CD14-positive monocyte (primary cell): ENCODE measurements at regions not wholly inside any gene's neighbourhood (a gene's known extent, or its start where the extent isn't known, plus 50 kb on each side); places are given as distances from the start of the nearest gene placed in this dataset.

Experiments used
- DNase-seq, 3 donors: peaks; one replicate each; pipeline ENCODE4 v3.0.0-alpha.2; 2011 to 2022
- H2AFZ ChIP-seq: 2 replicates; pipeline ENCODE4 v1.6.0; 2012; ENCODE audit warnings: mild to moderate bottlenecking, low read depth, low read length, inconsistent platforms; ENCODE audit not compliant: insufficient read depth, poor library complexity, severe bottlenecking
- H3K27ac ChIP-seq, 2 donors: 1 replicate in 1 of 2; 2 replicates in 1 of 2; pipeline ENCODE4 v1.5.1; 2012 to 2013; ENCODE audit warnings: low read length in 2 of 2, control low read depth in 1 of 2, inconsistent platforms in 1 of 2, low read depth in 1 of 2, mild to moderate bottlenecking in 1 of 2
- H3K27me3 ChIP-seq, 2 donors: one replicate each; pipeline versions ENCODE4 v1.6.0 to v1.6.1; 2011 to 2013; ENCODE audit warnings: low read length in 2 of 2; ENCODE audit not compliant: control insufficient read depth in 2 of 2, insufficient read depth in 2 of 2
- H3K36me3 ChIP-seq, 2 donors: replicated peaks in 1 of 2; 1 replicate in 1 of 2; 2 replicates in 1 of 2; pipeline versions ENCODE4 v1.5.1 to v1.6.1; 2012 to 2013; ENCODE audit warnings: low read length in 2 of 2, control low read depth in 1 of 2, inconsistent platforms in 1 of 2, mild to moderate bottlenecking in 1 of 2; ENCODE audit not compliant: insufficient read depth in 2 of 2, control insufficient read depth in 1 of 2
- H3K4me1 ChIP-seq, 2 donors: 1 replicate in 1 of 2; 2 replicates in 1 of 2; pipeline versions ENCODE4 v1.5.1 to v1.6.1; 2012 to 2013; ENCODE audit warnings: low read length in 2 of 2, control low read depth in 1 of 2, inconsistent platforms in 1 of 2, mild to moderate bottlenecking in 1 of 2, moderate library complexity in 1 of 2; ENCODE audit not compliant: insufficient read depth in 2 of 2, control insufficient read depth in 1 of 2
- H3K4me2 ChIP-seq: replicated peaks from 2 replicates; pipeline ENCODE3; 2012; ENCODE audit warnings: low read length, moderate library complexity, mild to moderate bottlenecking; ENCODE audit not compliant: poor library complexity, severe bottlenecking; ENCODE audit errors: extremely low read depth
- H3K4me3 ChIP-seq, 3 experiments: fragments of 200-600 bp in 1 of 3; sonication (generic) in 1 of 3; replicated peaks in 1 of 3; 1 replicate in 2 of 3; 2 replicates in 1 of 3; pipeline ENCODE4 v1.5.1; 2011 to 2013; ENCODE audit warnings: low read length in 3 of 3, mild to moderate bottlenecking in 3 of 3, control low read depth in 2 of 3, low read depth in 2 of 3, inconsistent platforms in 1 of 3, moderate library complexity in 1 of 3
- H3K79me2 ChIP-seq: 2 replicates; pipeline ENCODE4 v1.6.0; 2012; ENCODE audit warnings: mild to moderate bottlenecking, control low read depth, inconsistent platforms, low read length, moderate library complexity; ENCODE audit not compliant: insufficient read depth
- H3K9ac ChIP-seq: 2 replicates; pipeline ENCODE4 v1.6.0; 2017; ENCODE audit warnings: low read length, mild to moderate bottlenecking; ENCODE audit not compliant: insufficient read depth, poor library complexity, severe bottlenecking
- H3K9me3 ChIP-seq, 2 donors: replicated peaks in 1 of 2; 1 replicate in 1 of 2; 2 replicates in 1 of 2; pipeline versions ENCODE4 v1.5.1 to v1.6.1; 2012 to 2013; ENCODE audit warnings: low read length in 2 of 2, control low read depth in 1 of 2; ENCODE audit not compliant: control insufficient read depth in 1 of 2, insufficient read depth in 1 of 2
- H4K20me1 ChIP-seq: 2 replicates; pipeline ENCODE4 v1.6.0; 2012; ENCODE audit warnings: mild to moderate bottlenecking, low read length, control low read depth, moderate library complexity; ENCODE audit not compliant: insufficient read depth
- H3K27ac Mint-ChIP-seq, 7 donors: one replicate each; pipeline ENCODE4 v1.8.0; 2020; ENCODE audit warnings: mild to moderate bottlenecking in 7 of 7, mixed read lengths in 7 of 7, moderate library complexity in 6 of 7, inconsistent platforms in 2 of 7
- H3K27me3 Mint-ChIP-seq, 3 donors: one replicate each; pipeline ENCODE4 v1.8.0; 2021 to 2022; ENCODE audit warnings: low read depth in 3 of 3, mild to moderate bottlenecking in 3 of 3, mixed read lengths in 3 of 3, moderate library complexity in 3 of 3, inconsistent platforms in 1 of 3
- H3K36me3 Mint-ChIP-seq, 2 donors: one replicate each; pipeline ENCODE4 v1.8.0; 2020; ENCODE audit warnings: mixed read lengths in 2 of 2, inconsistent platforms in 1 of 2, mild to moderate bottlenecking in 1 of 2
- H3K4me1 Mint-ChIP-seq: one replicate; pipeline ENCODE4 v1.8.0; 2020; ENCODE audit warnings: mild to moderate bottlenecking, mixed read lengths
- H3K4me3 Mint-ChIP-seq, 2 donors: one replicate each; pipeline ENCODE4 v1.8.0; 2020; ENCODE audit warnings: mild to moderate bottlenecking in 2 of 2, mixed read lengths in 2 of 2, moderate library complexity in 1 of 2
- H3K9me3 Mint-ChIP-seq, 7 donors: one replicate each; pipeline ENCODE4 v1.8.0; 2020 to 2022; ENCODE audit warnings: mixed read lengths in 7 of 7, mild to moderate bottlenecking in 6 of 7, moderate library complexity in 6 of 7, inconsistent platforms in 2 of 7
- WGBS: methylation state at CpG from one replicate; pipeline ENCODE4 v1.1.5; 2013; ENCODE audit warnings: missing lambda C conversion rate; ENCODE audit not compliant: insufficient coverage; 5-methylcytosine and 5-hydroxymethylcytosine counted together
- intact Hi-C, 2 donors: fragments of 100-400 bp; cut with micrococcal nuclease; formaldehyde crosslinking; loops; one replicate each; pipeline versions ENCODE4 v1.15.0 to v1.15.1; 2023
- TF ChIP-seq, protein P1 (sequence below): fragments of 200-600 bp; IDR thresholded peaks from one replicate; pipeline ENCODE4 v1.8.0; 2022; ENCODE audit warnings: antibody characterized with exemption, mild to moderate bottlenecking

DNA sequence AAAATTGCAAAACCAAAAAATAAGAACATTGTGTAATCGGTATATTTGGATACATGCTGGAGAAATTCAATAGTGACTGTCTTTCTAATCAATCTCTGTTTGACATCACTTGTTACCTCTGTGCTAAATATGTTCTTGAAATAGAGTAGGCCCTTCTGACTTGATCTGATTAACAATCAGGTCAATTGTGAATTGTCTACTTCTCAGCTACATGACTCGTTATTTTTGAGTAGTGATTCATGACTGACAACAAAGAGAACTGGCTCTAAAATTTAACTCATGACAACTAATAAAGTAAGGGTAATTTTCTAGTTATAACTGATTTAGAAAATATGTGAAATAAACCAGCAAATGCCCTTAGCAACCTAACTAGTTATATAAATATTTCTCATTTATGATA lies 312.1 kb downstream of the TMX3 start:
- Histone ChIP-seq H3K4me3 (no peak overlapping the region), H4K20me1 (no peaks in the 10 kb centered on the region), H3K9me3 (peaks cover 0 to 3% of the 10 kb centered on the region in 2 donors), H3K4me2 (no peak overlapping the region), H3K4me1 (no peaks in the 10 kb centered on the region), H3K79me2 (no peaks in the 10 kb centered on the region), H3K27me3 (no peaks in the 10 kb centered on the region), H2AFZ (no peak overlapping the region), H3K36me3 (no peaks in the 10 kb centered on the region), H3K9ac (no peak overlapping the region), H3K27ac (no peak overlapping the region)
- H3K36me3 Mint-ChIP-seq = no peaks in the 10 kb centered on the region
- no peaks in the 10 kb centered on the region for H3K4me1 Mint-ChIP-seq
- H3K27me3 Mint-ChIP-seq = no peaks in the 10 kb centered on the region
- DNase-seq = no peak
- H3K9me3 Mint-ChIP-seq = peaks cover 0 to 10% (median 2%) of the 10 kb centered on the region in 7 donors
- intact Hi-C loops = no loop called here
- no CpG with 5 or more reads among the region's 2 CpGs for WGBS
- no peak overlapping the region for H3K27ac Mint-ChIP-seq
- TF ChIP-seq, protein P1, sequence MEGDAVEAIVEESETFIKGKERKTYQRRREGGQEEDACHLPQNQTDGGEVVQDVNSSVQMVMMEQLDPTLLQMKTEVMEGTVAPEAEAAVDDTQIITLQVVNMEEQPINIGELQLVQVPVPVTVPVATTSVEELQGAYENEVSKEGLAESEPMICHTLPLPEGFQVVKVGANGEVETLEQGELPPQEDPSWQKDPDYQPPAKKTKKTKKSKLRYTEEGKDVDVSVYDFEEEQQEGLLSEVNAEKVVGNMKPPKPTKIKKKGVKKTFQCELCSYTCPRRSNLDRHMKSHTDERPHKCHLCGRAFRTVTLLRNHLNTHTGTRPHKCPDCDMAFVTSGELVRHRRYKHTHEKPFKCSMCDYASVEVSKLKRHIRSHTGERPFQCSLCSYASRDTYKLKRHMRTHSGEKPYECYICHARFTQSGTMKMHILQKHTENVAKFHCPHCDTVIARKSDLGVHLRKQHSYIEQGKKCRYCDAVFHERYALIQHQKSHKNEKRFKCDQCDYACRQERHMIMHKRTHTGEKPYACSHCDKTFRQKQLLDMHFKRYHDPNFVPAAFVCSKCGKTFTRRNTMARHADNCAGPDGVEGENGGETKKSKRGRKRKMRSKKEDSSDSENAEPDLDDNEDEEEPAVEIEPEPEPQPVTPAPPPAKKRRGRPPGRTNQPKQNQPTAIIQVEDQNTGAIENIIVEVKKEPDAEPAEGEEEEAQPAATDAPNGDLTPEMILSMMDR = no peak
- no peak overlapping the region for H3K4me3 Mint-ChIP-seq

DNA sequence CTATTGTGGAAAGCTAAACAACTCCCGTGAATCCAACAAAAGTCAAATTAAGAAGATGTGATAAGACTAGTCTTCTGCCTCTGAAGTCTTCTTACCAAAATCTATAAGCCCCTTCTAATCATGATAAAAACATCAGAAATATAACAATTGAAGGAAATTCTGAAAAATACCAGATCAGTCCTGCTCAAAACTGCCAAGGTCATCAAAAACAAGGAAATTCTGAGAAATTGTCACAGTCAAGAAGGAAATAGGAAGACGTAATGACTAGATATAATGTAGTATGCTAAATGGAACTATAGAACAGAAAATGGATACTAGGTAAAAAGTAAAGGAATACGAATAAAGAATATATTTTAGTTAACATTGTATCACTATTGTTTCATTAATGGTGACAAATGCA lies 314.0 kb downstream of the TMX3 start:
- intact Hi-C loops = no loop called here
- H2AFZ ChIP-seq = no peak overlapping the region
- no peak overlapping the region for H3K4me3 ChIP-seq
- Mint-ChIP-seq H3K27me3 (no peaks in the 10 kb centered on the region), H3K4me3 (no peak overlapping the region), H3K9me3 (peaks cover 0 to 7% (median 1%) of the 10 kb centered on the region in 7 donors), H3K4me1 (no peaks in the 10 kb centered on the region), H3K27ac (no peak overlapping the region), H3K36me3 (no peaks in the 10 kb centered on the region)
- H4K20me1 ChIP-seq = no peaks in the 10 kb centered on the region
- H3K4me1 ChIP-seq = no peaks in the 10 kb centered on the region
- 83% methylated on average over 1 of the region's 3 CpGs for WGBS
- no peak overlapping the region for H3K9ac ChIP-seq
- no peaks in the 10 kb centered on the region for H3K27me3 ChIP-seq
- TF ChIP-seq, protein P1 = no peak
- no peak overlapping the region for H3K27ac ChIP-seq
- H3K9me3 ChIP-seq = peaks cover 0 to 3% of the 10 kb centered on the region in 2 donors
- DNase-seq = no peak
- no peaks in the 10 kb centered on the region for H3K79me2 ChIP-seq
- H3K4me2 ChIP-seq = no peak overlapping the region
- H3K36me3 ChIP-seq = no peaks in the 10 kb centered on the region
